Thyroid gland (tissue), 4 donors: ENCODE measurements at regions not wholly inside any gene's neighbourhood (a gene's known extent, or its start where the extent isn't known, plus 50 kb on each side); places are given as distances from the start of the nearest gene placed in this dataset.

ENCODE experiments used
- DNase-seq, 2 donors: peaks; one replicate each; pipeline ENCODE4 v3.0.0-alpha.2; 2019
- H3K27ac ChIP-seq, 3 donors: fragments of 200-600 bp; sonication (generic); 1 replicate in 2 of 3; 2 replicates in 1 of 3; pipeline ENCODE4 v1.5.1; 2016 to 2019; ENCODE audit warnings: mild to moderate bottlenecking in 1 of 3, moderate library complexity in 1 of 3
- H3K27me3 ChIP-seq: fragments of 200-600 bp; sonication (generic); one replicate; pipeline ENCODE4 v1.5.1; 2019
- H3K36me3 ChIP-seq, 2 donors: fragments of 200-600 bp; sonication (generic); one replicate each; pipeline ENCODE4 v1.5.1; 2016 to 2019
- H3K4me1 ChIP-seq, 2 donors: fragments of 200-600 bp; sonication (generic); one replicate each; pipeline ENCODE4 v1.5.1; 2017 to 2019
- H3K4me3 ChIP-seq, 3 donors: fragments of 200-600 bp; sonication (generic); replicated peaks in 1 of 3; 1 replicate in 2 of 3; 2 replicates in 1 of 3; pipeline ENCODE4 v1.5.1; 2016; ENCODE audit warnings: mild to moderate bottlenecking in 1 of 3
- H3K9me3 ChIP-seq: fragments of 200-600 bp; sonication (generic); one replicate; pipeline ENCODE4 v1.5.1; 2017
- POLR2A ChIP-seq, 2 donors: fragments of 450-650 bp; IDR thresholded peaks; one replicate each; pipeline ENCODE4 v1.6.1; 2017; ENCODE audit warnings: antibody characterized with exemption in 2 of 2, mild to moderate bottlenecking in 2 of 2, moderate library complexity in 1 of 2
- WGBS, 2 donors: methylation state at CpG; one replicate each; pipeline ENCODE4 v1.1.5; 2017; 5-methylcytosine and 5-hydroxymethylcytosine counted together
- intact Hi-C: fragments of 100-400 bp; cut with DNase I; formaldehyde crosslinking; loops from one replicate; pipeline ENCODE4 v1.15.1; 2023
- TF ChIP-seq, protein P1 (sequence below), 6 experiments: fragments of 200-600 bp in 3 of 6; fragments of 450-650 bp in 3 of 6; sonication (generic) in 3 of 6; IDR thresholded peaks; one replicate each; pipeline ENCODE4 v1.5.1; 2016 to 2019; ENCODE audit warnings: antibody characterized with exemption in 6 of 6, mild to moderate bottlenecking in 2 of 6, inconsistent platforms in 1 of 6, moderate library complexity in 1 of 6

DNA sequence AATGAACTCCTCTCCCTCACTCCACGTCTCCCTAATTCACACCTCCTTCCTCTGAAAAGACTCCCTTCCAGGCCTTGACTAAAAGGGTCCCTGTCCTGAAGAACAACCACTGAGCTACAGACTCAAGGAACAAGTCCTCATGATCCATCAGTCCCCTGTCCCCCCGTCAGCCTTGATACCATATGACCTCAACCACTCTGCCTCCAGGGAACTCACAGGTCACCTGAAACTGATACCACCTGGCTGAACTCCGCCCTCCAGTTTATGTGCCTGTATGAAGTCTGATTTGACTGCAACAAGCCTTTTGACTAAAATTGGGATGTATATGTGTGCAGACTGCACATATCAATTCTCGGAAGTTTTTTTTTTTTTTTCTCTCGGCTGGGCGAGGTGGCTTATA is 88.7 kb downstream of the UGCG start:
- no peak for DNase-seq
- Histone ChIP-seq H3K27me3 (no peaks in the 10 kb centered on the region), H3K27ac (no peak overlapping the region), H3K9me3 (no peaks in the 10 kb centered on the region), H3K4me1 (no peaks in the 10 kb centered on the region), H3K4me3 (no peak overlapping the region), H3K36me3 (no peaks in the 10 kb centered on the region)
- no peak for TF ChIP-seq POLR2A (IDR thresholded peaks at IDR 0.05)
- TF ChIP-seq, protein P1, sequence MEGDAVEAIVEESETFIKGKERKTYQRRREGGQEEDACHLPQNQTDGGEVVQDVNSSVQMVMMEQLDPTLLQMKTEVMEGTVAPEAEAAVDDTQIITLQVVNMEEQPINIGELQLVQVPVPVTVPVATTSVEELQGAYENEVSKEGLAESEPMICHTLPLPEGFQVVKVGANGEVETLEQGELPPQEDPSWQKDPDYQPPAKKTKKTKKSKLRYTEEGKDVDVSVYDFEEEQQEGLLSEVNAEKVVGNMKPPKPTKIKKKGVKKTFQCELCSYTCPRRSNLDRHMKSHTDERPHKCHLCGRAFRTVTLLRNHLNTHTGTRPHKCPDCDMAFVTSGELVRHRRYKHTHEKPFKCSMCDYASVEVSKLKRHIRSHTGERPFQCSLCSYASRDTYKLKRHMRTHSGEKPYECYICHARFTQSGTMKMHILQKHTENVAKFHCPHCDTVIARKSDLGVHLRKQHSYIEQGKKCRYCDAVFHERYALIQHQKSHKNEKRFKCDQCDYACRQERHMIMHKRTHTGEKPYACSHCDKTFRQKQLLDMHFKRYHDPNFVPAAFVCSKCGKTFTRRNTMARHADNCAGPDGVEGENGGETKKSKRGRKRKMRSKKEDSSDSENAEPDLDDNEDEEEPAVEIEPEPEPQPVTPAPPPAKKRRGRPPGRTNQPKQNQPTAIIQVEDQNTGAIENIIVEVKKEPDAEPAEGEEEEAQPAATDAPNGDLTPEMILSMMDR (IDR thresholded peaks at IDR 0.05), result no peak
- WGBS, 2 donors, result 93 to 94% methylated on average over 6 of the region's 6 CpGs
- intact Hi-C loops, result no loop called here

DNA sequence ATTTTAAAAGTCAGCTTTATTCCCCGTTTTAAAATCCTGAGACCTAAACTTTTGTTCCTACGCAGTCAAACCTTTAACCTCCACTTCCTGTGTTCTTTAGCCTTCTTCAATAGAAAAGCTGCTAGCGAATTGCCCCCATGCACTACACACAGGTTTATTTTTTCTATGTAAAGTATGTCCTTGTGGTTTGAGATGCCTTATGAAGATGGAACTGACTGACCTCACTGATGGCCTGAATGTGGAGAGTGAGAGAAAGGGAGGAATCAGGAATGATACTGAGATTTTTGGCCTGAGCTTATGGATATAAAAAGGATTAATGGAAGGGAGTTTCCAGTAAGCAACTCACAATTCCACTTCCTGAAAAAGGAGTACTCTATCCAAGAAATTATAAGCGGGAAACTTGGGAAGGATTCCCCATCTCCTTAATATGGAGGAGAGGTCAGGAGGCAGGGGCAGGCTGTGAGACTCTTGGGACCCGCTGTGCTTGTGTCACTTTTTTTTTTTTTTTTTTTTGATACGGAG is 89.5 kb downstream of the UGCG start:
- peak overlapping the region in 1 of 3 donors; percentile 30 for H3K27ac ChIP-seq
- intact Hi-C loops, result no loop called here
- DNase-seq, result no peak
- TF ChIP-seq, protein P1 (IDR thresholded peaks at IDR 0.05), result no peak
- no peak for TF ChIP-seq POLR2A (IDR thresholded peaks at IDR 0.05)
- WGBS, 2 donors, result 47 to 75% methylated on average over 6 of the region's 6 CpGs
- no peaks in the 10 kb centered on the region for H3K4me1 ChIP-seq
- H3K4me3 ChIP-seq, result no peak overlapping the region
- no peaks in the 10 kb centered on the region for H3K36me3 ChIP-seq
- no peaks in the 10 kb centered on the region for H3K9me3 ChIP-seq
- no peaks in the 10 kb centered on the region for H3K27me3 ChIP-seq
